IMR-90 (cell line): ENCODE measurements at regions not wholly inside any gene's neighbourhood (a gene's known extent, or its start where the extent isn't known, plus 50 kb on each side); places are given as distances from the start of the nearest gene placed in this dataset.

Experiments
- ATAC-seq: fragments of 200-7000 bp; cut with Tn5 transposase; 2 replicates; pipeline ENCODE4 v1.9.1; 2020; ENCODE audit warnings: low read depth, mild to moderate bottlenecking, moderate library complexity
- BruUV-seq: library from RNA; stranded (reverse); fragments of 400-500 nt; replicated peaks from 2 replicates; lab custom pipeline; 2021; lab: Mats Ljungman, UMichigan
- CTCF ChIA-PET: fragments of 300-600 bp; formaldehyde crosslinking; extraction: SDS; loops from one replicate; lab custom pipeline; 2021; ENCODE audit warnings: antibody characterized with exemption; lab: Yijun Ruan, JAX
- POLR2A ChIA-PET: fragments of 300-600 bp; sonication (Branson Sonifier 250); formaldehyde crosslinking; loops from one replicate; lab custom pipeline; 2022; ENCODE audit warnings: antibody characterized with exemption; ENCODE audit not compliant: unreplicated experiment; lab: Charles Lee
- DNase-seq: peaks from one replicate; pipeline ENCODE4 v3.0.0; 2013
- H2AFZ ChIP-seq: replicated peaks from 2 replicates; pipeline ENCODE3; 2013; ENCODE audit warnings: low read length, mild to moderate bottlenecking; ENCODE audit not compliant: poor library complexity
- H2AK5ac ChIP-seq: 2 replicates; pipeline ENCODE4 v1.6.1; 2013; ENCODE audit warnings: low read depth, low read length, inconsistent platforms
- H2AK9ac ChIP-seq: replicated peaks from 2 replicates; pipeline ENCODE3; 2013; ENCODE audit warnings: mild to moderate bottlenecking, low read depth, low read length, moderate library complexity; ENCODE audit not compliant: poor library complexity
- H2BK120ac ChIP-seq: 2 replicates; pipeline ENCODE4 v1.6.1; 2013; ENCODE audit warnings: low read depth, low read length, inconsistent platforms
- H2BK15ac ChIP-seq: 3 replicates; pipeline ENCODE4 v1.6.1; 2013; ENCODE audit warnings: low read depth, low read length, inconsistent platforms
- H2BK20ac ChIP-seq: 2 replicates; pipeline ENCODE4 v1.6.1; 2013; ENCODE audit warnings: low read depth, mild to moderate bottlenecking, inconsistent platforms, low read length, moderate library complexity
- H2BK5ac ChIP-seq: 2 replicates; pipeline ENCODE4 v1.6.1; 2013; ENCODE audit warnings: mild to moderate bottlenecking, low read depth, low read length, inconsistent platforms; ENCODE audit not compliant: poor library complexity, severe bottlenecking
- H3K14ac ChIP-seq: replicated peaks from 2 replicates; pipeline ENCODE4 v1.6.1; 2013; ENCODE audit warnings: low read depth, low read length, inconsistent platforms
- H3K18ac ChIP-seq: 2 replicates; pipeline ENCODE4 v1.6.1; 2013; ENCODE audit warnings: low read depth, low read length, control low read depth
- H3K23ac ChIP-seq: 2 replicates; pipeline ENCODE4 v1.6.1; 2013; ENCODE audit warnings: low read depth, low read length, inconsistent platforms
- H3K27ac ChIP-seq: 2 replicates; pipeline ENCODE4 v1.5.1; 2013; ENCODE audit warnings: mild to moderate bottlenecking, control low read depth, low read length; ENCODE audit not compliant: insufficient read depth
- H3K27me3 ChIP-seq: 2 replicates; pipeline ENCODE4 v1.6.1; 2013; ENCODE audit warnings: low read length; ENCODE audit not compliant: control insufficient read depth, insufficient read depth
- H3K36me3 ChIP-seq: 2 replicates; pipeline ENCODE4 v1.6.1; 2013; ENCODE audit warnings: low read length, mixed read lengths; ENCODE audit not compliant: control insufficient read depth, insufficient read depth
- H3K4ac ChIP-seq: 2 replicates; pipeline ENCODE4 v1.6.1; 2013; ENCODE audit warnings: low read depth, low read length, inconsistent platforms
- H3K4me1 ChIP-seq: 2 replicates; pipeline ENCODE4 v1.6.1; 2013; ENCODE audit warnings: low read length, mixed read lengths; ENCODE audit not compliant: control insufficient read depth, insufficient read depth
- H3K4me2 ChIP-seq: 2 replicates; pipeline ENCODE4 v1.6.1; 2013; ENCODE audit warnings: low read depth, mild to moderate bottlenecking, control low read depth, low read length, moderate library complexity
- H3K4me3 ChIP-seq: 2 replicates; pipeline ENCODE4 v1.5.1; 2013; ENCODE audit warnings: low read depth, mild to moderate bottlenecking, control low read depth, low read length, moderate library complexity; ENCODE audit not compliant: insufficient read depth
- H3K56ac ChIP-seq: 2 replicates; pipeline ENCODE4 v1.6.1; 2013; ENCODE audit warnings: low read length, inconsistent platforms; ENCODE audit not compliant: insufficient read depth; ENCODE audit errors: extremely low read depth
- H3K79me1 ChIP-seq, 2 experiments: 2 replicates each; pipeline ENCODE4 v1.6.1; 2013; ENCODE audit warnings: low read length in 2 of 2, inconsistent platforms in 1 of 2, low read depth in 1 of 2
- H3K9ac ChIP-seq: 2 replicates; pipeline ENCODE4 v1.6.1; 2013; ENCODE audit warnings: low read depth, low read length, control low read depth
- H3K9me1 ChIP-seq: 2 replicates; pipeline ENCODE4 v1.6.1; 2013; ENCODE audit warnings: low read length, inconsistent platforms; ENCODE audit not compliant: insufficient read depth
- H3K9me3 ChIP-seq: 2 replicates; pipeline ENCODE4 v1.6.1; 2013; ENCODE audit warnings: low read length; ENCODE audit not compliant: control insufficient read depth, insufficient read depth
- H4K20me1 ChIP-seq: 2 replicates; pipeline ENCODE4 v1.6.1; 2013; ENCODE audit warnings: low read length, inconsistent platforms; ENCODE audit not compliant: insufficient read depth
- H4K5ac ChIP-seq: 2 replicates; pipeline ENCODE4 v1.6.1; 2013; ENCODE audit warnings: mild to moderate bottlenecking, low read depth, low read length, control low read depth
- H4K8ac ChIP-seq, 2 experiments: 2 replicates each; pipeline ENCODE4 v1.6.1; 2013; ENCODE audit warnings: low read depth in 2 of 2, low read length in 2 of 2, control low read depth in 1 of 2, inconsistent platforms in 1 of 2
- H4K91ac ChIP-seq: 2 replicates; pipeline ENCODE4 v1.6.1; 2013; ENCODE audit warnings: low read depth, low read length, inconsistent platforms; ENCODE audit not compliant: insufficient read depth
- BHLHE40 ChIP-seq: fragments of 150-350 bp; IDR thresholded peaks from 2 replicates; pipeline ENCODE4 v1.6.1; 2016; ENCODE audit warnings: mild to moderate bottlenecking, low read depth, low read length
- CEBPB ChIP-seq: IDR thresholded peaks from 2 replicates; pipeline ENCODE4 v1.6.1; 2012; ENCODE audit warnings: low read depth, low read length, improper control_type of control experiment
- CHD1 ChIP-seq: IDR thresholded peaks from 2 replicates; pipeline ENCODE4 v1.6.1; 2012; ENCODE audit warnings: low read depth, low read length, improper control_type of control experiment
- ELK1 ChIP-seq: fragments of 150-350 bp; IDR thresholded peaks from 2 replicates; pipeline ENCODE4 v1.6.1; 2016; ENCODE audit warnings: low read depth, mild to moderate bottlenecking, low read length, moderate library complexity, borderline replicate concordance
- FOS ChIP-seq: fragments of 150-350 bp; IDR thresholded peaks from 2 replicates; pipeline ENCODE4 v1.6.1; 2016; ENCODE audit warnings: low read depth, low read length
- MAFK ChIP-seq: IDR thresholded peaks from 2 replicates; pipeline ENCODE4 v1.6.1; 2012; ENCODE audit warnings: low read depth, low read length, improper control_type of control experiment
- MXI1 ChIP-seq: IDR thresholded peaks from 2 replicates; pipeline ENCODE4 v1.6.1; 2012; ENCODE audit warnings: low read depth, mild to moderate bottlenecking, low read length, moderate library complexity, borderline replicate concordance
- NFE2L2 ChIP-seq: fragments of 150-350 bp; IDR thresholded peaks from 2 replicates; pipeline ENCODE4 v1.6.1; 2016; ENCODE audit warnings: low read depth, mild to moderate bottlenecking, low read length
- RAD21 ChIP-seq: IDR thresholded peaks from 2 replicates; pipeline ENCODE4 v1.6.1; 2012; ENCODE audit warnings: low read length, improper control_type of control experiment
- RCOR1 ChIP-seq: IDR thresholded peaks from 2 replicates; pipeline ENCODE4 v1.6.1; 2012; ENCODE audit warnings: mild to moderate bottlenecking, low read length, improper control_type of control experiment; ENCODE audit not compliant: insufficient replicate concordance
- RFX5 ChIP-seq: IDR thresholded peaks from 2 replicates; pipeline ENCODE4 v1.8.0; 2012; ENCODE audit warnings: low read depth, mild to moderate bottlenecking, low read length, moderate library complexity
- SMC3 ChIP-seq: fragments of 150-350 bp; IDR thresholded peaks from 2 replicates; pipeline ENCODE4 v1.6.1; 2016; ENCODE audit warnings: low read depth, mild to moderate bottlenecking, antibody characterized with exemption, low read length, moderate library complexity
- WGBS, 2 experiments: methylation state at CpG; one replicate each; pipeline versions ENCODE4 v1.1.5 to v1.1.7; 2013; ENCODE audit warnings: missing lambda C conversion rate in 2 of 2; ENCODE audit not compliant: insufficient read length in 1 of 2; ENCODE audit errors: extremely low coverage in 2 of 2; 5-methylcytosine and 5-hydroxymethylcytosine counted together
- dilution Hi-C: fragments of 300-500 bp; cut with HindIII; formaldehyde crosslinking; loops from one replicate; pipeline ENCODE4 v1.14.3; 2018; ENCODE audit warnings: low sequenced_read_pairs; ENCODE audit not compliant: unreplicated experiment
- in situ Hi-C: fragments of 300-500 bp; cut with MboI; formaldehyde crosslinking; loops from 3 replicates; pipeline ENCODE4 v1.14.3; 2019; ENCODE audit warnings: low sequenced_read_pairs, inconsistent platforms, mixed read lengths
- intact Hi-C: fragments of 100-400 bp; cut with micrococcal nuclease; formaldehyde crosslinking; loops from 2 replicates; pipeline ENCODE4 v1.10.0; 2022
- TF ChIP-seq, protein P1 (sequence below): conservative IDR thresholded peaks from 2 replicates; pipeline ENCODE4 v1.5.1; 2012; ENCODE audit warnings: mild to moderate bottlenecking, low read depth, low read length, improper control_type of control experiment
- TF ChIP-seq, protein P2 (sequence below): fragments of 150-350 bp; IDR thresholded peaks from 2 replicates; pipeline ENCODE4 v1.6.1; 2017; ENCODE audit warnings: mild to moderate bottlenecking, antibody characterized with exemption, low read length, low read depth

GRCh38 chr1:57860931-57861565 is 437.2 kb upstream of the DAB1 start:
- no peak overlapping the region for H2BK20ac ChIP-seq
- no peak overlapping the region for H2AFZ ChIP-seq
- no peak overlapping the region for H2BK5ac ChIP-seq
- no peaks in the 10 kb centered on the region for H4K20me1 ChIP-seq
- no peaks in the 10 kb centered on the region for H3K4me1 ChIP-seq
- H3K27me3 ChIP-seq = no peaks in the 10 kb centered on the region
- H4K5ac ChIP-seq = no peak overlapping the region
- H3K36me3 ChIP-seq = no peaks in the 10 kb centered on the region
- H2AK5ac ChIP-seq = no peak overlapping the region
- no peak for TF ChIP-seq SMC3
- no peak for TF ChIP-seq MXI1
- TF ChIP-seq RCOR1 = no peak
- no peak for TF ChIP-seq MAFK
- no peak for TF ChIP-seq BHLHE40
- TF ChIP-seq CEBPB = no peak
- TF ChIP-seq, protein P1, sequence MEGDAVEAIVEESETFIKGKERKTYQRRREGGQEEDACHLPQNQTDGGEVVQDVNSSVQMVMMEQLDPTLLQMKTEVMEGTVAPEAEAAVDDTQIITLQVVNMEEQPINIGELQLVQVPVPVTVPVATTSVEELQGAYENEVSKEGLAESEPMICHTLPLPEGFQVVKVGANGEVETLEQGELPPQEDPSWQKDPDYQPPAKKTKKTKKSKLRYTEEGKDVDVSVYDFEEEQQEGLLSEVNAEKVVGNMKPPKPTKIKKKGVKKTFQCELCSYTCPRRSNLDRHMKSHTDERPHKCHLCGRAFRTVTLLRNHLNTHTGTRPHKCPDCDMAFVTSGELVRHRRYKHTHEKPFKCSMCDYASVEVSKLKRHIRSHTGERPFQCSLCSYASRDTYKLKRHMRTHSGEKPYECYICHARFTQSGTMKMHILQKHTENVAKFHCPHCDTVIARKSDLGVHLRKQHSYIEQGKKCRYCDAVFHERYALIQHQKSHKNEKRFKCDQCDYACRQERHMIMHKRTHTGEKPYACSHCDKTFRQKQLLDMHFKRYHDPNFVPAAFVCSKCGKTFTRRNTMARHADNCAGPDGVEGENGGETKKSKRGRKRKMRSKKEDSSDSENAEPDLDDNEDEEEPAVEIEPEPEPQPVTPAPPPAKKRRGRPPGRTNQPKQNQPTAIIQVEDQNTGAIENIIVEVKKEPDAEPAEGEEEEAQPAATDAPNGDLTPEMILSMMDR = no peak
- TF ChIP-seq CHD1 = no peak
- TF ChIP-seq RAD21 = no peak
- TF ChIP-seq, protein P2, sequence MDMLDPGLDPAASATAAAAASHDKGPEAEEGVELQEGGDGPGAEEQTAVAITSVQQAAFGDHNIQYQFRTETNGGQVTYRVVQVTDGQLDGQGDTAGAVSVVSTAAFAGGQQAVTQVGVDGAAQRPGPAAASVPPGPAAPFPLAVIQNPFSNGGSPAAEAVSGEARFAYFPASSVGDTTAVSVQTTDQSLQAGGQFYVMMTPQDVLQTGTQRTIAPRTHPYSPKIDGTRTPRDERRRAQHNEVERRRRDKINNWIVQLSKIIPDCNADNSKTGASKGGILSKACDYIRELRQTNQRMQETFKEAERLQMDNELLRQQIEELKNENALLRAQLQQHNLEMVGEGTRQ = no peak
- TF ChIP-seq NFE2L2 = no peak
- TF ChIP-seq RFX5 = no peak
- no peak for TF ChIP-seq ELK1
- no peak for TF ChIP-seq FOS
- H3K79me1 ChIP-seq = no peaks in the 10 kb centered on the region
- peaks cover 2% of the 10 kb centered on the region; the same call in 1 of the 2 replicates for H3K9me3 ChIP-seq
- intact Hi-C loops = no loop called here
- H3K4me3 ChIP-seq = no peak overlapping the region
- no peak overlapping the region for H2BK15ac ChIP-seq
- H3K18ac ChIP-seq = no peak overlapping the region
- no peak overlapping the region for H4K8ac ChIP-seq
- BruUV-seq = no TSS peak
- no peak overlapping the region for H3K56ac ChIP-seq
- no peaks in the 10 kb centered on the region for H3K9me1 ChIP-seq
- DNase-seq (no peak), ATAC-seq (no peak)
- H4K91ac ChIP-seq = no peak overlapping the region
- dilution Hi-C loops = no loop called here
- WGBS, 2 experiments = 24% methylated on average over 3 of the region's 5 CpGs; no CpG with 5 or more reads in 1 of the 2 experiments
- H3K4me2 ChIP-seq = no peak overlapping the region
- H3K27ac ChIP-seq = no peak overlapping the region
- in situ Hi-C loops = no loop called here
- H3K9ac ChIP-seq = no peak overlapping the region
- H3K14ac ChIP-seq = no peak overlapping the region
- H3K23ac ChIP-seq = no peak overlapping the region
- H2AK9ac ChIP-seq = no peak overlapping the region
- H2BK120ac ChIP-seq = no peak overlapping the region
- ChIA-PET CTCF (no interaction called here), POLR2A (no interaction called here)
- no peak overlapping the region for H3K4ac ChIP-seq
